Gastrocnemius medialis (tissue), 4 donors: ENCODE measurements at regions not wholly inside any gene's neighbourhood (a gene's known extent, or its start where the extent isn't known, plus 50 kb on each side); places are given as distances from the start of the nearest gene placed in this dataset.

Experiments used
- POLR2A ChIP-seq, 2 donors: fragments of 450-650 bp; IDR thresholded peaks; one replicate each; pipeline ENCODE4 v1.6.1; 2017; ENCODE audit warnings: antibody characterized with exemption in 2 of 2, mild to moderate bottlenecking in 2 of 2, moderate library complexity in 2 of 2
- TF ChIP-seq, protein P1 (sequence below), 5 experiments: fragments of 450-650 bp in 3 of 5; fragments of 200-600 bp in 2 of 5; sonication (generic) in 2 of 5; IDR thresholded peaks in 4 of 5; conservative IDR thresholded peaks in 1 of 5; 1 replicate in 4 of 5; 2 replicates in 1 of 5; pipeline ENCODE4 v1.5.1; 2016 to 2019; ENCODE audit warnings: antibody characterized with exemption in 5 of 5, mild to moderate bottlenecking in 3 of 5, moderate library complexity in 3 of 5

DNA sequence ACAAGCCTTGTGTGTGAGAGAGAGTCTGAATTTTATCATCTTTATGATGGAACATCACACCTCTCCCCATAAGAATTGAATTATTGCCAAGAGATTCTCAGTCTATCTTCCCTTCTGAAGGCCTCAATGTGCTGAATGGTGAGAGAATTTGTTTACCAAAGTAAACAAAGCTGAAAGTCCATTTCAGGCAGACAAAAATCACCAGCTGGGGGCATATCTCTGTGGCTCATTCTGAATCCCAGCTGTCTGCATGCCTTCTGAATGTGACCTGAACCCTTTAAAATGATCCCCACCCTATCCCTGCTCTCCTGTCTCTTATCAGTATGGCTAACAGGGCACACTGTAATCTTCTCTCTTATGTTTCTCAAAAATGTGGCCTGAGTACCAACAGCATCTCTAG lies 99.1 kb upstream of the CAMK1G start:
- TF ChIP-seq, protein P1, sequence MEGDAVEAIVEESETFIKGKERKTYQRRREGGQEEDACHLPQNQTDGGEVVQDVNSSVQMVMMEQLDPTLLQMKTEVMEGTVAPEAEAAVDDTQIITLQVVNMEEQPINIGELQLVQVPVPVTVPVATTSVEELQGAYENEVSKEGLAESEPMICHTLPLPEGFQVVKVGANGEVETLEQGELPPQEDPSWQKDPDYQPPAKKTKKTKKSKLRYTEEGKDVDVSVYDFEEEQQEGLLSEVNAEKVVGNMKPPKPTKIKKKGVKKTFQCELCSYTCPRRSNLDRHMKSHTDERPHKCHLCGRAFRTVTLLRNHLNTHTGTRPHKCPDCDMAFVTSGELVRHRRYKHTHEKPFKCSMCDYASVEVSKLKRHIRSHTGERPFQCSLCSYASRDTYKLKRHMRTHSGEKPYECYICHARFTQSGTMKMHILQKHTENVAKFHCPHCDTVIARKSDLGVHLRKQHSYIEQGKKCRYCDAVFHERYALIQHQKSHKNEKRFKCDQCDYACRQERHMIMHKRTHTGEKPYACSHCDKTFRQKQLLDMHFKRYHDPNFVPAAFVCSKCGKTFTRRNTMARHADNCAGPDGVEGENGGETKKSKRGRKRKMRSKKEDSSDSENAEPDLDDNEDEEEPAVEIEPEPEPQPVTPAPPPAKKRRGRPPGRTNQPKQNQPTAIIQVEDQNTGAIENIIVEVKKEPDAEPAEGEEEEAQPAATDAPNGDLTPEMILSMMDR (IDR thresholded peaks at IDR 0.05 in 4 of 5, conservative IDR thresholded peaks at IDR 0.05 in 1 of 5): no peak
- TF ChIP-seq POLR2A (IDR thresholded peaks at IDR 0.05): no peak
